IMR-90 (cell line): ENCODE measurements at regions not wholly inside any gene's neighbourhood (a gene's known extent, or its start where the extent isn't known, plus 50 kb on each side); places are given as distances from the start of the nearest gene placed in this dataset.

Source experiments
- ATAC-seq: fragments of 200-7000 bp; cut with Tn5 transposase; 2 replicates; pipeline ENCODE4 v1.9.1; 2020; ENCODE audit warnings: low read depth, mild to moderate bottlenecking, moderate library complexity
- BruUV-seq: library from RNA; stranded (reverse); fragments of 400-500 nt; replicated peaks from 2 replicates; lab custom pipeline; 2021; lab: Mats Ljungman, UMichigan
- CTCF ChIA-PET: fragments of 300-600 bp; formaldehyde crosslinking; extraction: SDS; loops from one replicate; lab custom pipeline; 2021; ENCODE audit warnings: antibody characterized with exemption; lab: Yijun Ruan, JAX
- POLR2A ChIA-PET: fragments of 300-600 bp; sonication (Branson Sonifier 250); formaldehyde crosslinking; loops from one replicate; lab custom pipeline; 2022; ENCODE audit warnings: antibody characterized with exemption; ENCODE audit not compliant: unreplicated experiment; lab: Charles Lee
- DNase-seq: peaks from one replicate; pipeline ENCODE4 v3.0.0; 2013
- H2AFZ ChIP-seq: replicated peaks from 2 replicates; pipeline ENCODE3; 2013; ENCODE audit warnings: low read length, mild to moderate bottlenecking; ENCODE audit not compliant: poor library complexity
- H2AK5ac ChIP-seq: 2 replicates; pipeline ENCODE4 v1.6.1; 2013; ENCODE audit warnings: low read depth, low read length, inconsistent platforms
- H2AK9ac ChIP-seq: replicated peaks from 2 replicates; pipeline ENCODE3; 2013; ENCODE audit warnings: mild to moderate bottlenecking, low read depth, low read length, moderate library complexity; ENCODE audit not compliant: poor library complexity
- H2BK120ac ChIP-seq: 2 replicates; pipeline ENCODE4 v1.6.1; 2013; ENCODE audit warnings: low read depth, low read length, inconsistent platforms
- H2BK15ac ChIP-seq: 3 replicates; pipeline ENCODE4 v1.6.1; 2013; ENCODE audit warnings: low read depth, low read length, inconsistent platforms
- H2BK20ac ChIP-seq: 2 replicates; pipeline ENCODE4 v1.6.1; 2013; ENCODE audit warnings: low read depth, mild to moderate bottlenecking, inconsistent platforms, low read length, moderate library complexity
- H2BK5ac ChIP-seq: 2 replicates; pipeline ENCODE4 v1.6.1; 2013; ENCODE audit warnings: mild to moderate bottlenecking, low read depth, low read length, inconsistent platforms; ENCODE audit not compliant: poor library complexity, severe bottlenecking
- H3K14ac ChIP-seq: replicated peaks from 2 replicates; pipeline ENCODE4 v1.6.1; 2013; ENCODE audit warnings: low read depth, low read length, inconsistent platforms
- H3K18ac ChIP-seq: 2 replicates; pipeline ENCODE4 v1.6.1; 2013; ENCODE audit warnings: low read depth, low read length, control low read depth
- H3K23ac ChIP-seq: 2 replicates; pipeline ENCODE4 v1.6.1; 2013; ENCODE audit warnings: low read depth, low read length, inconsistent platforms
- H3K27ac ChIP-seq: 2 replicates; pipeline ENCODE4 v1.5.1; 2013; ENCODE audit warnings: mild to moderate bottlenecking, control low read depth, low read length; ENCODE audit not compliant: insufficient read depth
- H3K27me3 ChIP-seq: 2 replicates; pipeline ENCODE4 v1.6.1; 2013; ENCODE audit warnings: low read length; ENCODE audit not compliant: control insufficient read depth, insufficient read depth
- H3K36me3 ChIP-seq: 2 replicates; pipeline ENCODE4 v1.6.1; 2013; ENCODE audit warnings: low read length, mixed read lengths; ENCODE audit not compliant: control insufficient read depth, insufficient read depth
- H3K4ac ChIP-seq: 2 replicates; pipeline ENCODE4 v1.6.1; 2013; ENCODE audit warnings: low read depth, low read length, inconsistent platforms
- H3K4me1 ChIP-seq: 2 replicates; pipeline ENCODE4 v1.6.1; 2013; ENCODE audit warnings: low read length, mixed read lengths; ENCODE audit not compliant: control insufficient read depth, insufficient read depth
- H3K4me2 ChIP-seq: 2 replicates; pipeline ENCODE4 v1.6.1; 2013; ENCODE audit warnings: low read depth, mild to moderate bottlenecking, control low read depth, low read length, moderate library complexity
- H3K4me3 ChIP-seq: 2 replicates; pipeline ENCODE4 v1.5.1; 2013; ENCODE audit warnings: low read depth, mild to moderate bottlenecking, control low read depth, low read length, moderate library complexity; ENCODE audit not compliant: insufficient read depth
- H3K56ac ChIP-seq: 2 replicates; pipeline ENCODE4 v1.6.1; 2013; ENCODE audit warnings: low read length, inconsistent platforms; ENCODE audit not compliant: insufficient read depth; ENCODE audit errors: extremely low read depth
- H3K79me1 ChIP-seq, 2 experiments: 2 replicates each; pipeline ENCODE4 v1.6.1; 2013; ENCODE audit warnings: low read length in 2 of 2, inconsistent platforms in 1 of 2, low read depth in 1 of 2
- H3K9ac ChIP-seq: 2 replicates; pipeline ENCODE4 v1.6.1; 2013; ENCODE audit warnings: low read depth, low read length, control low read depth
- H3K9me1 ChIP-seq: 2 replicates; pipeline ENCODE4 v1.6.1; 2013; ENCODE audit warnings: low read length, inconsistent platforms; ENCODE audit not compliant: insufficient read depth
- H3K9me3 ChIP-seq: 2 replicates; pipeline ENCODE4 v1.6.1; 2013; ENCODE audit warnings: low read length; ENCODE audit not compliant: control insufficient read depth, insufficient read depth
- H4K20me1 ChIP-seq: 2 replicates; pipeline ENCODE4 v1.6.1; 2013; ENCODE audit warnings: low read length, inconsistent platforms; ENCODE audit not compliant: insufficient read depth
- H4K5ac ChIP-seq: 2 replicates; pipeline ENCODE4 v1.6.1; 2013; ENCODE audit warnings: mild to moderate bottlenecking, low read depth, low read length, control low read depth
- H4K8ac ChIP-seq, 2 experiments: 2 replicates each; pipeline ENCODE4 v1.6.1; 2013; ENCODE audit warnings: low read depth in 2 of 2, low read length in 2 of 2, control low read depth in 1 of 2, inconsistent platforms in 1 of 2
- H4K91ac ChIP-seq: 2 replicates; pipeline ENCODE4 v1.6.1; 2013; ENCODE audit warnings: low read depth, low read length, inconsistent platforms; ENCODE audit not compliant: insufficient read depth
- RAD21 ChIP-seq: IDR thresholded peaks from 2 replicates; pipeline ENCODE4 v1.6.1; 2012; ENCODE audit warnings: low read length, improper control_type of control experiment
- SMC3 ChIP-seq: fragments of 150-350 bp; IDR thresholded peaks from 2 replicates; pipeline ENCODE4 v1.6.1; 2016; ENCODE audit warnings: low read depth, mild to moderate bottlenecking, antibody characterized with exemption, low read length, moderate library complexity
- WGBS, 2 experiments: methylation state at CpG; one replicate each; pipeline versions ENCODE4 v1.1.5 to v1.1.7; 2013; ENCODE audit warnings: missing lambda C conversion rate in 2 of 2; ENCODE audit not compliant: insufficient read length in 1 of 2; ENCODE audit errors: extremely low coverage in 2 of 2; 5-methylcytosine and 5-hydroxymethylcytosine counted together
- dilution Hi-C: fragments of 300-500 bp; cut with HindIII; formaldehyde crosslinking; loops from one replicate; pipeline ENCODE4 v1.14.3; 2018; ENCODE audit warnings: low sequenced_read_pairs; ENCODE audit not compliant: unreplicated experiment
- in situ Hi-C: fragments of 300-500 bp; cut with MboI; formaldehyde crosslinking; loops from 3 replicates; pipeline ENCODE4 v1.14.3; 2019; ENCODE audit warnings: low sequenced_read_pairs, inconsistent platforms, mixed read lengths
- intact Hi-C: fragments of 100-400 bp; cut with micrococcal nuclease; formaldehyde crosslinking; loops from 2 replicates; pipeline ENCODE4 v1.10.0; 2022

GRCh38 chr14:100486025-100486828 lies 101.0 kb downstream of the BEGAIN start:
- Histone ChIP-seq H3K4me3 (no peak overlapping the region), H3K27me3 (no peaks in the 10 kb centered on the region), H3K14ac (no peak overlapping the region), H3K9ac (no peak overlapping the region), H2BK20ac (no peak overlapping the region), H2BK15ac (no peak overlapping the region), H3K4me1 (no peaks in the 10 kb centered on the region), H3K4ac (no peak overlapping the region), H3K4me2 (no peak overlapping the region), H2BK5ac (no peak overlapping the region), H3K27ac (no peak overlapping the region), H4K20me1 (peaks cover 26% of the 10 kb centered on the region), H4K8ac (no peak overlapping the region), H4K5ac (no peak overlapping the region), H2AFZ (no peak overlapping the region), H2AK9ac (no peak overlapping the region), H4K91ac (no peak overlapping the region), H3K36me3 (peaks cover 5% of the 10 kb centered on the region; the same call in 1 of the 2 replicates), H2AK5ac (no peak overlapping the region), H3K56ac (no peak overlapping the region), H3K23ac (no peak overlapping the region), H3K79me1 (no peaks in the 10 kb centered on the region; a peak in 1 of 4 replicates), H2BK120ac (no peak overlapping the region), H3K9me1 (peaks cover 9% of the 10 kb centered on the region; the same call in 1 of the 2 replicates), H3K9me3 (no peaks in the 10 kb centered on the region), H3K18ac (no peak overlapping the region)
- no CpG with 5 or more reads among the region's 21 CpGs for WGBS, 2 experiments
- no peak for TF ChIP-seq RAD21
- 0 out of 2 replicates have a peak, but pooled peaks have one; percentile 4 for TF ChIP-seq SMC3
- CTCF ChIA-PET, result interaction anchor here (0.9 to 1.5 kb wide), 2 partner anchors 10 to 69 kb away, joined by 3 to 5 read pairs; no protein-coding TSS in a partner anchor
- DNase-seq (peak; percentile 65), ATAC-seq (peak; percentile 94)
- dilution Hi-C loops, result no loop called here
- intact Hi-C loops, result no loop called here
- in situ Hi-C loops, result no loop called here
- no TSS peak for BruUV-seq
- POLR2A ChIA-PET, result no interaction called here
